ENCODE measurements at regions not wholly inside any gene's neighbourhood (a gene's known extent, or its start where the extent isn't known, plus 50 kb on each side); places are given as distances from the start of the nearest gene placed in this dataset.
"Not testable (repeated sequence)": the region's sequence is repeated elsewhere in the genome, so short reads cannot be mapped to it uniquely, and the experiment has no call there.

GRCh38 chr1:2851918-2852317 lies 50.4 kb upstream of the TTC34 start:
- not testable (repeated sequence) for H3K4me3 ChIP-seq (ENCODE audit: low read depth, low read length); H3K36me3 ChIP-seq (ENCODE audit: control insufficient read depth, insufficient read depth, low read length); DNase-seq (ENCODE audit: low read depth)
- peaks cover 22% of the 10 kb centered on the region for H3K27me3 ChIP-seq (ENCODE audit: control insufficient read depth, insufficient read depth, low read length)

- H3K36me3 ChIP-seq (ENCODE audit: control insufficient read depth, insufficient read depth, low read length): no peaks in the 10 kb centered on the region
- DNase-seq (ENCODE audit: low read depth): no peak
- TF ChIP-seq, protein P1, sequence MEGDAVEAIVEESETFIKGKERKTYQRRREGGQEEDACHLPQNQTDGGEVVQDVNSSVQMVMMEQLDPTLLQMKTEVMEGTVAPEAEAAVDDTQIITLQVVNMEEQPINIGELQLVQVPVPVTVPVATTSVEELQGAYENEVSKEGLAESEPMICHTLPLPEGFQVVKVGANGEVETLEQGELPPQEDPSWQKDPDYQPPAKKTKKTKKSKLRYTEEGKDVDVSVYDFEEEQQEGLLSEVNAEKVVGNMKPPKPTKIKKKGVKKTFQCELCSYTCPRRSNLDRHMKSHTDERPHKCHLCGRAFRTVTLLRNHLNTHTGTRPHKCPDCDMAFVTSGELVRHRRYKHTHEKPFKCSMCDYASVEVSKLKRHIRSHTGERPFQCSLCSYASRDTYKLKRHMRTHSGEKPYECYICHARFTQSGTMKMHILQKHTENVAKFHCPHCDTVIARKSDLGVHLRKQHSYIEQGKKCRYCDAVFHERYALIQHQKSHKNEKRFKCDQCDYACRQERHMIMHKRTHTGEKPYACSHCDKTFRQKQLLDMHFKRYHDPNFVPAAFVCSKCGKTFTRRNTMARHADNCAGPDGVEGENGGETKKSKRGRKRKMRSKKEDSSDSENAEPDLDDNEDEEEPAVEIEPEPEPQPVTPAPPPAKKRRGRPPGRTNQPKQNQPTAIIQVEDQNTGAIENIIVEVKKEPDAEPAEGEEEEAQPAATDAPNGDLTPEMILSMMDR (IDR thresholded peaks at IDR 0.05; ENCODE audit: insufficient read depth, low read length, poor library complexity, severe bottlenecking): no peak
- peaks cover 24% of the 10 kb centered on the region for H3K27me3 ChIP-seq (ENCODE audit: control insufficient read depth, insufficient read depth, low read length)
- H3K4me3 ChIP-seq (ENCODE audit: low read depth, low read length): no peak overlapping the region
Measured at GRCh38 chr1:2853711-2854110, 52.2 kb upstream of the TTC34 start.

DNA sequence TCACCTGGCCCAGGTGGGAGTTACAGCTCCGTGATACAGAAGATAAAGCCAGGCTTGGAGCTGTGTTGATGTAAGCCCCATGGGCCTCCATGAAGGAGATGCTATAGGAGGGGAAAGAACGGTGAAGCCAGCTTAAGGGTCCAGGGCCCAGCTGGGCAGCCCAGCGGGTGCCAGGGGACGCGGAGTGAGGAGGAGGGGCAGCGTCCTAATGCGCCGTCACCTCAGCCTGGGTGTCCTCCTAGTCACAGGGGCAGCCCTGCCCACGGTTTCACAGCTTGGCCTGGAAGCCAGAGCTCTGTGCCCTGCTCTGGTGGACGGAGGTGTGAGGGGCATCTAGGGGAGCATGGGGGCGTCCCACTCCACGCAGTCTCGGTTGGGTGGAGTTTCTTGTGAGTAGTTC lies 52.7 kb upstream of the TTC34 start:
- Histone ChIP-seq H3K27me3 (ENCODE audit: control insufficient read depth, insufficient read depth, low read length) (peaks cover 24% of the 10 kb centered on the region), H3K36me3 (ENCODE audit: control insufficient read depth, insufficient read depth, low read length) (no peaks in the 10 kb centered on the region), H3K4me3 (ENCODE audit: low read depth, low read length) (no peak overlapping the region)
- DNase-seq (ENCODE audit: low read depth): no peak
- TF ChIP-seq, protein P1 (IDR thresholded peaks at IDR 0.05; ENCODE audit: insufficient read depth, low read length, poor library complexity, severe bottlenecking): no peak

GRCh38 chr1:2854611-2855010 lies 53.1 kb upstream of the TTC34 start:
- TF ChIP-seq, protein P1 (IDR thresholded peaks at IDR 0.05; ENCODE audit: insufficient read depth, low read length, poor library complexity, severe bottlenecking): no peak
- peaks cover 24% of the 10 kb centered on the region for H3K27me3 ChIP-seq (ENCODE audit: control insufficient read depth, insufficient read depth, low read length)

DNA sequence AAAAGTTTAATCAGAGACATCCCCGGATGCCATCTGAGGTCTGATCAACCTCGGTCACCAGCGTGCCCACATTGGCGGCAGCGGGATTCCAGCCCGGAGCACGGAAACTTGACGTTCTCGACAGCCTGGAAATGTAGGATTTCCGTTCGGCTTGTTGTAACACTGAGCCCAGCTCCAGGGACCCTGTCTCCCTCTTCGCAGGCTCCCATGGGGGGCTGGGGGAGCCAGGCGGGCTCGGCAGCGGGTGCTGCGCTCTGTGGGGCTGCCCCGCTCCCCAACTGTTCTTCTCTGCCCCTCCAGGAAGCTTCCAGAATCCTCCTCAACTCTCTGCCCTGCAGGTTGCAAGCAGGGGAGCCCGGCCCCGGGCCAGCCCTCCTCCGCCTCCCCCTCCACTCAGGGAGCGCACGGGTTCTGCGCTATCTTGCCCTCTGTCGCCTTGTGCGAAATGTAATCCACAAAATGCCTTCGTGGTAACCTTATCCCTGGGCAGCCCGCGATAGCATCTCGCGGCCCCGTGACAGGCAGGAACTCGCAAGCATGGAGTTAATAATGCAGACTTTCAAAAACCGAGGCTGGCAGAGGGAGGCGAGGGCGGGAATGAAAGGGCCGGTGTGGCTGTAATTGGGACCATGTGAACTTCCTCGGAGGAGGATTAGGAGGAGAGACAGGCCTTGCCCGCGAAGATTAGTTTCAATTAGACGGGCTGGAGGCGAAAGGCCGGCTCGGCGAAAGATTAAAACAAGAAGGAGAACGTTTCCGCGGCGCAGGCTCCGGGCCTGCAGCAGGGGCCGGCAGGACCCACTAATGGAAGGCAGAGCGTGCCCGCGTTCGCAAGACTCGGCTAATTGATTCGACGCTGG lies 53.9 kb upstream of the TTC34 start:
- H3K4me3 ChIP-seq (ENCODE audit: low read depth, low read length): no peak overlapping the region
- no peaks in the 10 kb centered on the region for H3K36me3 ChIP-seq (ENCODE audit: control insufficient read depth, insufficient read depth, low read length)
- peaks cover 24% of the 10 kb centered on the region for H3K27me3 ChIP-seq (ENCODE audit: control insufficient read depth, insufficient read depth, low read length)
- TF ChIP-seq, protein P1 (IDR thresholded peaks at IDR 0.05; ENCODE audit: insufficient read depth, low read length, poor library complexity, severe bottlenecking): no peak
- no peak for DNase-seq (ENCODE audit: low read depth)

More at GRCh38 chr1:2854611-2855010, 53.1 kb upstream of the TTC34 start:
- H3K4me3 ChIP-seq (ENCODE audit: low read depth, low read length): no peak overlapping the region
- DNase-seq (ENCODE audit: low read depth): no peak
- H3K36me3 ChIP-seq (ENCODE audit: control insufficient read depth, insufficient read depth, low read length): no peaks in the 10 kb centered on the region

- TF ChIP-seq, protein P1 (IDR thresholded peaks at IDR 0.05; ENCODE audit: insufficient read depth, low read length, poor library complexity, severe bottlenecking): no peak
- DNase-seq (ENCODE audit: low read depth): no peak
- Histone ChIP-seq H3K36me3 (ENCODE audit: control insufficient read depth, insufficient read depth, low read length) (no peaks in the 10 kb centered on the region), H3K4me3 (ENCODE audit: low read depth, low read length) (no peak overlapping the region), H3K27me3 (ENCODE audit: control insufficient read depth, insufficient read depth, low read length) (peaks cover 24% of the 10 kb centered on the region)
Measured at GRCh38 chr1:2856066-2856390, 54.5 kb upstream of the TTC34 start.

Measured in kidney epithelial cell (primary cell).